GM21390 (cell line): ENCODE measurements at regions not wholly inside any gene's neighbourhood (a gene's known extent, or its start where the extent isn't known, plus 50 kb on each side); places are given as distances from the start of the nearest gene placed in this dataset.

Source experiments
- ATAC-seq: cut with Tn5 transposase; IDR thresholded peaks from one replicate; pipeline ENCODE4 v1.9.1; 2021; ENCODE audit not compliant: unreplicated experiment

GRCh38 chr4:59068722-59069418, 1958.7 kb upstream of the IGFBP7 start:
- no peak for ATAC-seq

DNA sequence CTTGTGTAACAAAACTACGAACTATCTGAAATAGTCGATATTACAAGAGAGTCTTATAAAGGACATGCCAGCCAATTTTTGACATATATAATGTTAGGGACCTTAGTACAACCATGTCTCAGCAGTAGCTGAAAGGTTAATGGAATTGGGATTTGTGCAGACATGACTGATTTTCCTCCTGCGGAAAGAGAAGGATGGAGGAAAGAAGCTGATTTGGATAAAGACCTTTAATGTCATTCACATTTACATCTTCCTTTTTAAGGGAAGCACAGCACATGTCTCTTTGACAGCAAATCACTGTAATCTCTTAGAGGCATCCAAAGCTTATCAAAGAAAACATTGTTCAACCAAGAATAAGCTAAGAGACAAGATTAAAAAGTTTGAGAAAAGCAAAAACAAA, 1976.2 kb upstream of the IGFBP7 start:
- no peak for ATAC-seq

- no peak for ATAC-seq
Measured at GRCh38 chr4:59091146-59092142, 1981.3 kb upstream of the IGFBP7 start.

GRCh38 chr4:59094505-59094904, 1984.3 kb upstream of the IGFBP7 start:
- no peak for ATAC-seq

- no peak for ATAC-seq
Measured at GRCh38 chr4:59102311-59102710, 1992.1 kb upstream of the IGFBP7 start.

DNA sequence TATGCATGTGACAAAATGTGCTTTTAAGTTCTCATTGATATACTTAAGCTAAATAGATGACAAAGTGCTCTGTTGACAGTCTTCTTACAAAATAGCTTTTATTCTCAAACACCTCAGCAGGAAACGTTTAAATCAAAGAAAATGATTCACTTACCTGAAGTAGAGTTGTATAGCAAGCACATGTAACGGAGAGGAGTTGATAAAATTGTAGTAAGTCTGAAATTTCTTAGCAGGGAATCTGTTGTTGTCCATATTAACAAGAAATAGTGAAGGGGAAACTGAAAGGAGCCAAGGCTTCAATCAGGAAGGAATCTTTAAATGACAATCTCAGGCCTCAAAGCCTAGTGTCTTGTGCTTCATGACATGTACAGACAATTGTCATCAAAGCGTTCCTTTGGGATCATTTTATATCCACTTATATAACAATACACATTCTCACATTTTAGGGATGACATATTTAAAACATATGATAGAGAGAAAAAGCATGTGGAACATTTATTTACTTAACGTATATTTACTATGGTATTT, 2010.2 kb upstream of the IGFBP7 start:
- no peak for ATAC-seq

DNA sequence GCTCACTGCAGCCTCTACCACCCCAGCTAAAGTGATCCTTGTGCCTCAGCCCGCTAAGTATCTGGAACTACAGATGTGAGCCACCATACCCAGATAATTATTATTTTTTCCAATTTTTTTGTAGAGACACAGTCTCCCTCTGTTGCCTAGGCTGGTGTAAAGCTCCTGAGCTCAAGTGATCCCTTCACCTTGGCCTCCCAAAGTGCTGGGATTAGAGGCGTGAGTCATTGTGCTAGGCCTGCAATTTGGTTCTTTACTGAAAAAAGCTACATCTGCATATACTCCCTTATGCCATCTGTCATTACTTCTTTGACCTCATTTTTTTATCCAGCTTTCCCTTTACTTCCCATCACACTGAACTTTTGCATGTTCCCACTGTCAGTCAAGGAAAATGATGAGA, 2012.4 kb upstream of the IGFBP7 start:
- no peak for ATAC-seq

DNA sequence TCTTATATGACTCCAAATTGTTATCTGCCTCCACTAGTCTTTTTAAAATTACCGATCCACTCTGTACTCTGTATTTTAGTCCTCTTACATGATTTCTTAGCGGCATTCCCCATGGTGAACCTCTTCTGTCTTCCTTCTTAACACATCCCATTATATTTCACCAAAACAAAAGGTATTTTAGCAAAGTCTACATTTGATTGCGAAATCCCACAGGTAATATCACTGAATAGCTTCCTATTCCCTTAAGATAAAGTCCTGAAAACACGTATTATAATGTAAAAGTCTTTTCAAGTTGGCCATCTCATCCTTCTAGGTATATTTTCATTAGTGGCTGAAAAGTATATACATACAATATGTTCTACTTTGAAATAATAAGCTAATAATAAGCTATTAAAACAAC, 2016.0 kb upstream of the IGFBP7 start:
- no peak for ATAC-seq

DNA sequence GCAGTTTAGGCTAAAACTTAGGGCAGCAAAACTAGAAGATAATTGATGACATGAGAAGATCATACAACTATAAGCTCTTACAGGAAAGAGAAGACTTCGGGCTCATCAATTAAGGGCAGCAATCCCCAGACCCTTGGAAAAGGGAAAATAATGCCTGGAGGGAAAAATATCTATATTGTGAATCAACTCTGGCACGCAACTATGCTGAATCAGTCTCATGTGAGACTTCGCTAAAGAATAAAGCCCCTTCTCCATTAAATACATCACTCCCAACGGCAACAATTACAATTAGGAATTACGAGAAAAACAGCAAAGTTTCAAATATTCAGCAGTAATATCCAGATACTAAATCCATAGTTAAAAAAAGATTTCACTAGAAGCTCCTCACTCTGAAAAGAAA, 2016.8 kb upstream of the IGFBP7 start:
- ATAC-seq: no peak

DNA sequence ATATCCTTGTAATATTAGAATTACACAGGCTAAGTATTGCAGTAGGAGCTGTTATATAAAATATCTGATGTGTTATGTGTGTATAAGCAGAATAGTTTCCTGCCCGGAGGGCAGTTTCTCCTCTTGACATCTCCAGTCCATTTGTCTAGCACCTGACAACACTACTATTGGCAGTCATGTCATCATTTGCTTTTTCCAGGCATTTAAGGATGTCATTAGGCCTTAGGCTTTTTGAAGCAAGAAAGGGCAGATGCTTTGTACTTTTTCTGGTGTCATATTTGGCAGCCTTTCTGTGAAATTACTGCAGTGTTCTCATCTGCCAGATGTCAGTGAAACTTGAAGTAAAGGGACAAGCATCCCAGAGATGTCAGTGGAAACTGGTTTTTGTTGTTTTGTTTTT, 2017.6 kb upstream of the IGFBP7 start:
- ATAC-seq: no peak

DNA sequence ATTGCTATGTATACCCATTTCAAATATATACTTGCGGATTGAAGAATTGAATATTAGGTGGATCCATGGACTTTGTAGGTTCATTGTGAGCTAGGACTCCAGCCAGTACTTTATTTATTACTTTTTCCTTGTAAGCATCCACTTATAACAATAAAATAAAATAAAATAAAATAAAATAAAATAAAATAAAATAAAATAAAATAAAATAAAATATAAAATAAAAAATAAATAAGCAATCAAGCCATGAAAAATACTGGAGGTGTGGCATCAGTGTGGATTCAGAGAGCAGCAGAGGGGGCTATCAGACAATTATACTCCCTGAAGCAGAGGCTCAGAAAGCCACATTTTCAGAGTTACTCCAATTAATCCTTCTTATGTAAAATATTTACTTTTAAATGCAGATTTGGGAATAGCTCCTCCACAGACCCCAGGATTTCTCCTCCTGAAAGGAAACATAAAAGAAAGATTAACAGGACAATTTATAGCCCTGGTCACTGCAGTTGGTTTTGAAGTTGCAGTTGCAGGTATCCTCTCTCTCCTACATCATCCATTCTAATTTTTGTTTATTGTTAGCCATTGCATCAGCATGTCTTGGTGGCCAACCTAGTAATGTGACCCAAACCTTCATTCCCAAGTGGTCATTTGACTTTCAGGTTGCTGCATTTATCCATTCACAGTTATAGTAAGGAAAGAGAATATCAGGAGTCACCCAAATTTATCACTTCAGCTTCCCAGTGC, 2025.2 kb upstream of the IGFBP7 start:
- ATAC-seq: no peak

DNA sequence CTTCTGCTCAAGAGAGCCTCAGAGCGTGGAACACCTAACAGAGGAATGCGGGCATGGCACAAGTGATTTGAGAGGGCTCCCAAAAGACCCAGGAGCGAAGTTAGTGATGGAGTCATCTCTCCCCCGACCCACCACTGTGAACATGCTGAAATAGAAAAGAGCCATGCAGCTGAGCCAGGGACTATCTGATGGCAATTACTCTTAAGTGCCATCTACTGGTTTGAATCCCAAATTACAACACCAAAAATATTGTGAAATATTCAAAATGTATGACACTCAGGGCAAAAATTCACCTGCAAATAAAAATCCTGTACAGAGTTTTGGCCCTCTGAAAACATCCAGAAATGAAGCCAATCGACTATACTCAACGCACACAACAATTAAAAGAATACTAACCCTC, 2038.9 kb upstream of the ADGRL3 start:
- no peak for ATAC-seq

DNA sequence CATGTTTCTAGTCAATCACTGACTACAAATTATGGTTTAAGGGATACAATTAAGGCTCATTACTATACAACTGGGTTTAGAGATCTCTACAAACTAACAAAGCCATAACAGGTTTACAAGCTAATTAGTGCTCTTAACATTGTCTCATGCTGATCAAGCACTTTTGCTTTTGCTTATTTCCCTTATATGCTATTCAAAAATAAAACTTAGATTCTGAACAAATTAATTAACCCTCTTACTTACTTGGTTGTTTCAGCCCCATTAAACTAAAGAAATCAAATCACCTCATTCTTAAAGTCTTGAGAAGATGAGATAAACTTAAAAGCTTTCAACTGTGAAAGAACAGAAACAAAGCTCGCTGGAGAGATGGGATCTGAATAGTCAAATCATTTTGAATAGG, 2024.5 kb upstream of the ADGRL3 start:
- ATAC-seq: no peak

DNA sequence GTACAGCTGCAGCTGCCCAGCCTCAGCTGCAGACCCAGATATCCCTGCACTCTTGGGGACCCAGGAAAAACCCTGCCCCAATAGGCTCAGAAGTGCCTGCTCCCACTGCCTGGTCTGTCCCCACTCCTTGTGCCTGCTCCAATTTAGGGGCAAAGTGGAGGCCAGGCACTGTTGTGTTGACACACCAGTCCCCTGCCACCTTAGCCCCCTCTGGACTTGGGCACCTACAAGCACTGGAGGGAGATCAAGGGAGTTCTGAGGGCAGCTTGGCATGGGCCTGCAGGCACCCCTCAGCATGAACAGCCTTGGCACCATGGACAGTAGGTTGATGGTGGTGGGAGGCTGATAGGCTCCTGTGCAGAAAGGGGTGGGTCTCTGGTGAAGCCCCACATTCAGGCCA, 2020.8 kb upstream of the ADGRL3 start:
- no peak for ATAC-seq

DNA sequence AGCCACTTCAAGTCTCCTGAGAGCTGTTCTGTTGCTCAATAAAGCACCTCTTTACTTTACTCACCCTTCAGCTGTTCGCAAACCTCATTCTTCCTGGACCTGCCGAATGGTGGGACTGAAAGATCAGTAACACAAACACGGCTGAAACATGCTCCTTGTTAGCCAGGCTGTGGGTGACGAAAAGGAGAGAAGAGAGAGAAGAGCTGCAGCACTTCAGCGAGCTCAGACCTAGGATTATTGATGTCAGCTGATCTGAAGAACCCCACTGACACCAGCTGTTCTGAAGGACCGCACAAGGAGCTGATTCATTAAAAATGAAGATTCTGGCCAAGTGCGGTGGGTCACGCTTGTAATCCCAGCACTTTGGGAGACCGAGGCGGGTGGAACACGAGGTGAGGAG, 2020.0 kb upstream of the ADGRL3 start:
- ATAC-seq: no peak

- ATAC-seq: no peak
Measured at GRCh38 chr4:59180969-59181368, 2019.2 kb upstream of the ADGRL3 start.

DNA sequence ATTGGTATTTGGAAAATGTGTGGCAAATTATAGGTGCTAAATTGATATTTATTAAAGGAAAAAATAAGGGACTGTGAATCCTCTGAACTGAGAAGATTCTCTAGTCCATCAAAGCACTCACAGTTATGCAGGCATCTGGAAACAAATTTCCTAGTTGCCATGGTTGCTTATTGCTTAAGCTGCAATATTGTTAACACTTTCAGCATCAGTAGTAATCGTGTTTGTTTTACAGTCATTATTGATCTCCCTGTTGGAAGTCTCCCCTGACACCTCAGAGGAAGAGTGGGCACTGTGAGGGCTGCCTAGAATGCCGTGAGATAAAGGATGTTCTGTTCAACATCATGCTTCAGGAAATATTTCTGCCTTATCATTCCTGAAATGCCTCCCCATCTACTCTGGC, 2004.3 kb upstream of the ADGRL3 start:
- ATAC-seq: no peak

DNA sequence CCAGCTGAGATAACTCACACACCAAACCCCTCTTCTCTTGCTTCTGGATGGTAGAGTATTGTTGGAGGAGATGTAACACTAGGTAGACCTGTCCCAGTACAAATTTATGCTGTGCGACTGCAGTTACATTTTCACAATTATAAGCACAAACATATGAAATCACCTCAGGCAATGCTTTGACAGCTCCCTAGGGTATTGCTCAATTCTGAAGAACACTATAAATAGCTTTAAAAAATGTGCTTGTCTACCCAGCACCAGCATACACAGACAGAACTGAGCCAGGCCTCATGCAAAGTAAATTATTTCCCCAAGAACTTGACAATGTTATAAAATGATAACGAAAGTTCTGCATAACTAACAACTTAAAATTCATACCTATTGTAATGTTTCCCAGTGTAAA, 1999.1 kb upstream of the ADGRL3 start:
- ATAC-seq: no peak

DNA sequence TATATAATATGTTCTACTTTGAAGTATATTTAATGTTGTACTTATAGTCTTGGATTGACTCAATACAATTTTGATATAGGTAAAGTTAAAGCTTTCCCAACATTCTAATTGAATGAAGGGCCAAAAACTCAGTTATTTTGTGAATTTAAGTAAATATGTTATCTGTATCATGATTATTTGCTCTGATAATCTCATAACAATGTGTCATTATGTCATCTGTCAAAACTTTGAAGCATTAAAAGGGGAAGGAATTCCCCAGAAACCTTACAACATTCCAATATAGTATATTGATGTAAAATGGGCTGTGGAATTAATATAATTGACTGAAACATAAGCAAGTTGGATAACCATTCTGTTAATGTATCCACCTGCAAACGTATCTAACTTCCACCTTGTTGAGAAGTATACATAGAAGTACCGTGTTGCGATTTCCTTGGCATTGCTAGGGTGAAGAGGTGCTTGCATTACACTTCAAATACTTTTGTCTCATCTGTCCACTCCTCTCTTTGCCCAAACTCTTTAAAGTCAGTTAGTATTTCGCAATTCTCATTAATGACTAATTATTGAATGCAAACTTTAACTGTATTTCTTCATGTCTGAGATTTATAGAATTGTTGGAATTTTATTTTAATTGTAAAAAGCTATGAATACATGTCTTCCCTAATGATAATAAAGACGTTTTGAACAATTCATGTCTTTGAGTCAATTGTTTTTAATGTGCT, 1982.1 kb upstream of the ADGRL3 start:
- no peak for ATAC-seq

- no peak for ATAC-seq
Measured at GRCh38 chr4:59222221-59222620, 1977.9 kb upstream of the ADGRL3 start.
